IMR-90 (cell line): ENCODE measurements at regions not wholly inside any gene's neighbourhood (a gene's known extent, or its start where the extent isn't known, plus 50 kb on each side); places are given as distances from the start of the nearest gene placed in this dataset.

Experiments used
- ATAC-seq: fragments of 200-7000 bp; cut with Tn5 transposase; 2 replicates; pipeline ENCODE4 v1.9.1; 2020; ENCODE audit warnings: low read depth, mild to moderate bottlenecking, moderate library complexity
- BruUV-seq: library from RNA; stranded (reverse); fragments of 400-500 nt; replicated peaks from 2 replicates; lab custom pipeline; 2021; lab: Mats Ljungman, UMichigan
- CTCF ChIA-PET: fragments of 300-600 bp; formaldehyde crosslinking; extraction: SDS; loops from one replicate; lab custom pipeline; 2021; ENCODE audit warnings: antibody characterized with exemption; lab: Yijun Ruan, JAX
- POLR2A ChIA-PET: fragments of 300-600 bp; sonication (Branson Sonifier 250); formaldehyde crosslinking; loops from one replicate; lab custom pipeline; 2022; ENCODE audit warnings: antibody characterized with exemption; ENCODE audit not compliant: unreplicated experiment; lab: Charles Lee
- DNase-seq: peaks from one replicate; pipeline ENCODE4 v3.0.0; 2013
- H2AFZ ChIP-seq: replicated peaks from 2 replicates; pipeline ENCODE3; 2013; ENCODE audit warnings: low read length, mild to moderate bottlenecking; ENCODE audit not compliant: poor library complexity
- H2AK5ac ChIP-seq: 2 replicates; pipeline ENCODE4 v1.6.1; 2013; ENCODE audit warnings: low read depth, low read length, inconsistent platforms
- H2AK9ac ChIP-seq: replicated peaks from 2 replicates; pipeline ENCODE3; 2013; ENCODE audit warnings: mild to moderate bottlenecking, low read depth, low read length, moderate library complexity; ENCODE audit not compliant: poor library complexity
- H2BK120ac ChIP-seq: 2 replicates; pipeline ENCODE4 v1.6.1; 2013; ENCODE audit warnings: low read depth, low read length, inconsistent platforms
- H2BK15ac ChIP-seq: 3 replicates; pipeline ENCODE4 v1.6.1; 2013; ENCODE audit warnings: low read depth, low read length, inconsistent platforms
- H2BK20ac ChIP-seq: 2 replicates; pipeline ENCODE4 v1.6.1; 2013; ENCODE audit warnings: low read depth, mild to moderate bottlenecking, inconsistent platforms, low read length, moderate library complexity
- H2BK5ac ChIP-seq: 2 replicates; pipeline ENCODE4 v1.6.1; 2013; ENCODE audit warnings: mild to moderate bottlenecking, low read depth, low read length, inconsistent platforms; ENCODE audit not compliant: poor library complexity, severe bottlenecking
- H3K14ac ChIP-seq: replicated peaks from 2 replicates; pipeline ENCODE4 v1.6.1; 2013; ENCODE audit warnings: low read depth, low read length, inconsistent platforms
- H3K18ac ChIP-seq: 2 replicates; pipeline ENCODE4 v1.6.1; 2013; ENCODE audit warnings: low read depth, low read length, control low read depth
- H3K23ac ChIP-seq: 2 replicates; pipeline ENCODE4 v1.6.1; 2013; ENCODE audit warnings: low read depth, low read length, inconsistent platforms
- H3K27ac ChIP-seq: 2 replicates; pipeline ENCODE4 v1.5.1; 2013; ENCODE audit warnings: mild to moderate bottlenecking, control low read depth, low read length; ENCODE audit not compliant: insufficient read depth
- H3K27me3 ChIP-seq: 2 replicates; pipeline ENCODE4 v1.6.1; 2013; ENCODE audit warnings: low read length; ENCODE audit not compliant: control insufficient read depth, insufficient read depth
- H3K36me3 ChIP-seq: 2 replicates; pipeline ENCODE4 v1.6.1; 2013; ENCODE audit warnings: low read length, mixed read lengths; ENCODE audit not compliant: control insufficient read depth, insufficient read depth
- H3K4ac ChIP-seq: 2 replicates; pipeline ENCODE4 v1.6.1; 2013; ENCODE audit warnings: low read depth, low read length, inconsistent platforms
- H3K4me1 ChIP-seq: 2 replicates; pipeline ENCODE4 v1.6.1; 2013; ENCODE audit warnings: low read length, mixed read lengths; ENCODE audit not compliant: control insufficient read depth, insufficient read depth
- H3K4me2 ChIP-seq: 2 replicates; pipeline ENCODE4 v1.6.1; 2013; ENCODE audit warnings: low read depth, mild to moderate bottlenecking, control low read depth, low read length, moderate library complexity
- H3K4me3 ChIP-seq: 2 replicates; pipeline ENCODE4 v1.5.1; 2013; ENCODE audit warnings: low read depth, mild to moderate bottlenecking, control low read depth, low read length, moderate library complexity; ENCODE audit not compliant: insufficient read depth
- H3K56ac ChIP-seq: 2 replicates; pipeline ENCODE4 v1.6.1; 2013; ENCODE audit warnings: low read length, inconsistent platforms; ENCODE audit not compliant: insufficient read depth; ENCODE audit errors: extremely low read depth
- H3K79me1 ChIP-seq, 2 experiments: 2 replicates each; pipeline ENCODE4 v1.6.1; 2013; ENCODE audit warnings: low read length in 2 of 2, inconsistent platforms in 1 of 2, low read depth in 1 of 2
- H3K9ac ChIP-seq: 2 replicates; pipeline ENCODE4 v1.6.1; 2013; ENCODE audit warnings: low read depth, low read length, control low read depth
- H3K9me1 ChIP-seq: 2 replicates; pipeline ENCODE4 v1.6.1; 2013; ENCODE audit warnings: low read length, inconsistent platforms; ENCODE audit not compliant: insufficient read depth
- H3K9me3 ChIP-seq: 2 replicates; pipeline ENCODE4 v1.6.1; 2013; ENCODE audit warnings: low read length; ENCODE audit not compliant: control insufficient read depth, insufficient read depth
- H4K20me1 ChIP-seq: 2 replicates; pipeline ENCODE4 v1.6.1; 2013; ENCODE audit warnings: low read length, inconsistent platforms; ENCODE audit not compliant: insufficient read depth
- H4K5ac ChIP-seq: 2 replicates; pipeline ENCODE4 v1.6.1; 2013; ENCODE audit warnings: mild to moderate bottlenecking, low read depth, low read length, control low read depth
- H4K8ac ChIP-seq, 2 experiments: 2 replicates each; pipeline ENCODE4 v1.6.1; 2013; ENCODE audit warnings: low read depth in 2 of 2, low read length in 2 of 2, control low read depth in 1 of 2, inconsistent platforms in 1 of 2
- H4K91ac ChIP-seq: 2 replicates; pipeline ENCODE4 v1.6.1; 2013; ENCODE audit warnings: low read depth, low read length, inconsistent platforms; ENCODE audit not compliant: insufficient read depth
- BHLHE40 ChIP-seq: fragments of 150-350 bp; IDR thresholded peaks from 2 replicates; pipeline ENCODE4 v1.6.1; 2016; ENCODE audit warnings: mild to moderate bottlenecking, low read depth, low read length
- CEBPB ChIP-seq: IDR thresholded peaks from 2 replicates; pipeline ENCODE4 v1.6.1; 2012; ENCODE audit warnings: low read depth, low read length, improper control_type of control experiment
- CHD1 ChIP-seq: IDR thresholded peaks from 2 replicates; pipeline ENCODE4 v1.6.1; 2012; ENCODE audit warnings: low read depth, low read length, improper control_type of control experiment
- CTCF ChIP-seq: conservative IDR thresholded peaks from 2 replicates; pipeline ENCODE4 v1.5.1; 2012; ENCODE audit warnings: mild to moderate bottlenecking, low read depth, low read length, improper control_type of control experiment
- ELK1 ChIP-seq: fragments of 150-350 bp; IDR thresholded peaks from 2 replicates; pipeline ENCODE4 v1.6.1; 2016; ENCODE audit warnings: low read depth, mild to moderate bottlenecking, low read length, moderate library complexity, borderline replicate concordance
- FOS ChIP-seq: fragments of 150-350 bp; IDR thresholded peaks from 2 replicates; pipeline ENCODE4 v1.6.1; 2016; ENCODE audit warnings: low read depth, low read length
- MXI1 ChIP-seq: IDR thresholded peaks from 2 replicates; pipeline ENCODE4 v1.6.1; 2012; ENCODE audit warnings: low read depth, mild to moderate bottlenecking, low read length, moderate library complexity, borderline replicate concordance
- POLR2A ChIP-seq: IDR thresholded peaks from 2 replicates; pipeline ENCODE4 v1.6.1; 2012; ENCODE audit warnings: mild to moderate bottlenecking, low read depth, low read length
- RCOR1 ChIP-seq: IDR thresholded peaks from 2 replicates; pipeline ENCODE4 v1.6.1; 2012; ENCODE audit warnings: mild to moderate bottlenecking, low read length, improper control_type of control experiment; ENCODE audit not compliant: insufficient replicate concordance
- RFX5 ChIP-seq: IDR thresholded peaks from 2 replicates; pipeline ENCODE4 v1.8.0; 2012; ENCODE audit warnings: low read depth, mild to moderate bottlenecking, low read length, moderate library complexity
- WGBS, 2 experiments: methylation state at CpG; one replicate each; pipeline versions ENCODE4 v1.1.5 to v1.1.7; 2013; ENCODE audit warnings: missing lambda C conversion rate in 2 of 2; ENCODE audit not compliant: insufficient read length in 1 of 2; ENCODE audit errors: extremely low coverage in 2 of 2; 5-methylcytosine and 5-hydroxymethylcytosine counted together
- dilution Hi-C: fragments of 300-500 bp; cut with HindIII; formaldehyde crosslinking; loops from one replicate; pipeline ENCODE4 v1.14.3; 2018; ENCODE audit warnings: low sequenced_read_pairs; ENCODE audit not compliant: unreplicated experiment
- in situ Hi-C: fragments of 300-500 bp; cut with MboI; formaldehyde crosslinking; loops from 3 replicates; pipeline ENCODE4 v1.14.3; 2019; ENCODE audit warnings: low sequenced_read_pairs, inconsistent platforms, mixed read lengths
- intact Hi-C: fragments of 100-400 bp; cut with micrococcal nuclease; formaldehyde crosslinking; loops from 2 replicates; pipeline ENCODE4 v1.10.0; 2022

GRCh38 chr17:27382025-27382424, 74.2 kb upstream of the KSR1 start:
- H4K8ac ChIP-seq = no peak overlapping the region
- H3K4ac ChIP-seq = peak overlapping the region; percentile 35; the same call in 1 of the 2 replicates
- H3K79me1 ChIP-seq = no peaks in the 10 kb centered on the region
- no peaks in the 10 kb centered on the region for H3K36me3 ChIP-seq
- no peak for ATAC-seq
- dilution Hi-C loops (no loop called here), intact Hi-C loops (no loop called here), in situ Hi-C loops (no loop called here)
- BruUV-seq = no TSS peak
- no peak overlapping the region for H4K5ac ChIP-seq
- H4K20me1 ChIP-seq = peaks cover 3% of the 10 kb centered on the region; the same call in 1 of the 2 replicates
- H2BK120ac ChIP-seq = no peak overlapping the region
- no peak overlapping the region for H3K27ac ChIP-seq
- H4K91ac ChIP-seq = no peak overlapping the region; the same call in 1 of the 2 replicates
- H3K4me3 ChIP-seq = no peak overlapping the region
- H3K9me1 ChIP-seq = peaks cover 6% of the 10 kb centered on the region
- H3K4me2 ChIP-seq = no peak overlapping the region
- no peak overlapping the region for H3K18ac ChIP-seq
- no peak for TF ChIP-seq CEBPB
- TF ChIP-seq POLR2A = no peak
- TF ChIP-seq ELK1 = no peak
- no peak for TF ChIP-seq RFX5
- TF ChIP-seq RCOR1 = no peak
- no peak for TF ChIP-seq CHD1
- no peak for TF ChIP-seq BHLHE40
- no peak for TF ChIP-seq CTCF
- no peak for TF ChIP-seq MXI1
- TF ChIP-seq FOS = no peak
- H3K27me3 ChIP-seq = no peaks in the 10 kb centered on the region
- no peak overlapping the region for H3K56ac ChIP-seq
- H2BK20ac ChIP-seq = no peak overlapping the region
- H3K9me3 ChIP-seq = 0 out of 2 replicates have a peak, but pooled peaks cover under 1% of the 10 kb centered on the region
- H2AK9ac ChIP-seq = no peak overlapping the region
- H3K23ac ChIP-seq = no peak overlapping the region
- peak overlapping the region; percentile 52; the same call in 1 of the 3 replicates for H2BK15ac ChIP-seq
- no peak overlapping the region for H3K14ac ChIP-seq
- no peak overlapping the region for H3K9ac ChIP-seq
- POLR2A ChIA-PET = no interaction called here
- DNase-seq = no peak
- H2BK5ac ChIP-seq = no peak overlapping the region
- peaks cover 16% of the 10 kb centered on the region for H3K4me1 ChIP-seq
- peak overlapping the region; percentile 14 for H2AFZ ChIP-seq
- CTCF ChIA-PET = interaction anchor here (0.6 to 0.7 kb wide), 3 partner anchors 46 to 137 kb away, joined by 3 to 5 read pairs (median 3); no protein-coding TSS in a partner anchor
- peak overlapping the region; percentile 47; the same call in 1 of the 2 replicates for H2AK5ac ChIP-seq
- WGBS, 2 experiments = 100% methylated on average over 1 of the region's 5 CpGs; no CpG with 5 or more reads in 1 of the 2 experiments
